Adrenal gland (tissue), 9 donors: ENCODE measurements at regions not wholly inside any gene's neighbourhood (a gene's known extent, or its start where the extent isn't known, plus 50 kb on each side); places are given as distances from the start of the nearest gene placed in this dataset.

Experiments used
- DNase-seq, 7 donors: peaks; one replicate each; pipeline ENCODE4 v3.0.0-alpha.2; 2019 to 2020
- H3K27ac ChIP-seq, 5 donors: fragments of 200-600 bp; sonication (generic) in 4 of 5; 1 replicate in 3 of 5; 2 replicates in 2 of 5; pipeline versions ENCODE4 v1.5.1 to v1.8.0; 2016 to 2020; ENCODE audit warnings: mild to moderate bottlenecking in 1 of 5
- H3K27me3 ChIP-seq: fragments of 200-600 bp; 2 replicates; pipeline ENCODE4 v1.8.0; 2021
- H3K36me3 ChIP-seq, 2 donors: fragments of 200-600 bp; replicated peaks in 1 of 2; 1 replicate in 1 of 2; 2 replicates in 1 of 2; pipeline versions ENCODE4 v1.5.1 to v1.8.0; 2018 to 2022
- H3K4me1 ChIP-seq, 2 donors: fragments of 200-600 bp; replicated peaks in 1 of 2; 1 replicate in 1 of 2; 2 replicates in 1 of 2; pipeline versions ENCODE4 v1.5.1 to v1.8.0; 2018 to 2021
- H3K4me3 ChIP-seq, 4 donors: fragments of 200-600 bp; sonication (generic) in 3 of 4; one replicate each; pipeline ENCODE4 v1.5.1; 2016 to 2018
- H3K9me3 ChIP-seq, 3 donors: fragments of 200-600 bp; sonication (generic) in 1 of 3; replicated peaks in 1 of 3; 1 replicate in 2 of 3; 2 replicates in 1 of 3; pipeline versions ENCODE4 v1.5.1 to v1.8.0; 2016 to 2021
- POLR2A ChIP-seq, 2 donors: fragments of 450-650 bp; IDR thresholded peaks; one replicate each; pipeline ENCODE4 v1.6.1; 2017; ENCODE audit warnings: antibody characterized with exemption in 2 of 2, mild to moderate bottlenecking in 2 of 2, moderate library complexity in 1 of 2
- WGBS, 4 donors: extraction: QIAGEN DNeasy Blood & Tissue Kit in 2 of 4; methylation state at CpG; one replicate each; pipeline versions ENCODE4 v1.1.5 to v1.1.7; 2013 to 2017; 5-methylcytosine and 5-hydroxymethylcytosine counted together
- intact Hi-C, 2 donors: fragments of 100-400 bp; cut with DNase I; formaldehyde crosslinking; loops; one replicate each; pipeline versions ENCODE4 v1.14.1 to v1.15.0; 2022 to 2023
- TF ChIP-seq, protein P1 (sequence below), 6 experiments: fragments of 450-650 bp in 4 of 6; fragments of 200-600 bp in 2 of 6; sonication (generic) in 1 of 6; IDR thresholded peaks; 1 replicate in 5 of 6; 2 replicates in 1 of 6; pipeline versions ENCODE4 v1.5.1 to v1.8.0; 2016 to 2021; ENCODE audit warnings: antibody characterized with exemption in 6 of 6, mild to moderate bottlenecking in 2 of 6, moderate library complexity in 1 of 6
- donor health status: healthy with polysubstance abuse.
- donor health status: Bipolar disorder and iron deficiency.
- donor health status: DM: yes; HTN: yes; CAD: no.
- donor health status: DM: no; HTN: no; CAD: no.
- donor health status: DM: no; HTN: no; CAD: no.

DNA sequence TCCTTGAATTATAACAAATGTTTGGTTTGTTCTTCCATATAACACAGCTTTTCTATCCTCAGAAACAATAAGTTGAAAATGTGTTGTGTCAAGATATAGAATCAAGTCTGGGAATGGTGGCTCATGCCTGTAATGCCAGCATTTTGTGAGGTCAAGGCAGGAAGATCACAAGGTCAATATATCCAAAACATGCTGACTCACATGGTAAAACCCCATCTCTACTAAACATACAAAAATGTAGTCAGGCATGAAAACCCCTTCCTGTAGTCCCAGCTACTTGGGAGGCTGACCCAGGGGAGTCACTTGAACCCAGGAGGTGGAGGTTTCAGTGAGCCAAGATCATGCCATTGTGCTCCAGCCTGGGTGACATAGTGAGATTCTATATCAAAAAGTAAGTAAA is 934.2 kb upstream of the AMELY start:
- Histone ChIP-seq H3K4me3 (no peak overlapping the region), H3K4me1 (no peaks in the 10 kb centered on the region), H3K27ac (no peak overlapping the region), H3K27me3 (no peaks in the 10 kb centered on the region), H3K36me3 (no peaks in the 10 kb centered on the region), H3K9me3 (no peaks in the 10 kb centered on the region)
- intact Hi-C loops, result no loop called here
- TF ChIP-seq POLR2A (IDR thresholded peaks at IDR 0.05), result no peak
- TF ChIP-seq, protein P1, sequence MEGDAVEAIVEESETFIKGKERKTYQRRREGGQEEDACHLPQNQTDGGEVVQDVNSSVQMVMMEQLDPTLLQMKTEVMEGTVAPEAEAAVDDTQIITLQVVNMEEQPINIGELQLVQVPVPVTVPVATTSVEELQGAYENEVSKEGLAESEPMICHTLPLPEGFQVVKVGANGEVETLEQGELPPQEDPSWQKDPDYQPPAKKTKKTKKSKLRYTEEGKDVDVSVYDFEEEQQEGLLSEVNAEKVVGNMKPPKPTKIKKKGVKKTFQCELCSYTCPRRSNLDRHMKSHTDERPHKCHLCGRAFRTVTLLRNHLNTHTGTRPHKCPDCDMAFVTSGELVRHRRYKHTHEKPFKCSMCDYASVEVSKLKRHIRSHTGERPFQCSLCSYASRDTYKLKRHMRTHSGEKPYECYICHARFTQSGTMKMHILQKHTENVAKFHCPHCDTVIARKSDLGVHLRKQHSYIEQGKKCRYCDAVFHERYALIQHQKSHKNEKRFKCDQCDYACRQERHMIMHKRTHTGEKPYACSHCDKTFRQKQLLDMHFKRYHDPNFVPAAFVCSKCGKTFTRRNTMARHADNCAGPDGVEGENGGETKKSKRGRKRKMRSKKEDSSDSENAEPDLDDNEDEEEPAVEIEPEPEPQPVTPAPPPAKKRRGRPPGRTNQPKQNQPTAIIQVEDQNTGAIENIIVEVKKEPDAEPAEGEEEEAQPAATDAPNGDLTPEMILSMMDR (IDR thresholded peaks at IDR 0.05), result no peak
- DNase-seq, result no peak

DNA sequence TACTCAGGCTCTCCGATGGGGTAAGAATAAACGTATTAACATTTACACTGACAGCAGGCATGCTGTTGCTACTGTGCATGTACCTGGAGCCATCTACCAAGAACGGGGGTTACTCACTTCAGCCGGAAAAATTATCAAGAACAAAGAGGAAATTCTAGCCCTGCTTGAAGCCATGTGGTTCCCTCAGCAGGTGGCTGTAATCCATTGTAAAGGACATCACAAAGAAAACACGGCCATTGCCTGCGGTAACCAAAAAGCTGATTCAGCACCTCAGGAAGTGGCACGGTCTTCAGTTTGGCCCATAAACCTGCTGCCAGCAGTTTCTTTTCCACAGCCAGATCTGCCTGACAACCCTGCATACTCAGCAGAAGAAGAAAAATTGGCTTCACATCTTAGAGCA is 925.5 kb upstream of the AMELY start:
- TF ChIP-seq, protein P1 (IDR thresholded peaks at IDR 0.05), result no peak
- H3K4me3 ChIP-seq, result no peak overlapping the region
- no peaks in the 10 kb centered on the region for H3K36me3 ChIP-seq
- intact Hi-C loops, result no loop called here
- H3K27me3 ChIP-seq, result no peaks in the 10 kb centered on the region
- DNase-seq, result no peak
- no peaks in the 10 kb centered on the region for H3K4me1 ChIP-seq
- 51 to 62% methylated on average over 6 to 7 of the region's 7 CpGs; no CpG with 5 or more reads in 2 of the 4 donors for WGBS, 4 donors
- H3K9me3 ChIP-seq, result no peaks in the 10 kb centered on the region
- no peak overlapping the region for H3K27ac ChIP-seq

DNA sequence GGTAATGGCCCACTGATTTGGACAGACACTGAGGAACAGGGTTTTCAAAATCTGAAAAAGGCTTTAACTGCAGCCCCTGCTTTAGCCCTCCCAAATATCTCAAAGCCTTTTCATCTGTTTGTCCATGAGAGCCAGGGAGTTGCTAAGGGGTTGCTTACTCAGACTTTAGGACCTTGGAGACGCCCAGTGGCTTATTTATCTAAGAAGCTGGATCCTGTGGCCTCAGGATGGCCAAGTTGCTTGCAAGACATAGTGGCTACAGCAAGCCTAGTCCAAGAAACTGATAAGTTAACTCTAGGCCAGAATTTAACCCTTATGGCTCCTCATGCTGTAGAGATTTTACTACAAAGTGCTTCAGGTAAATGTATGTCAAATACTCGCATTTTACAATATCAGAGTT is 924.8 kb upstream of the AMELY start:
- DNase-seq, result no peak
- no peak overlapping the region for H3K27ac ChIP-seq
- no peak overlapping the region for H3K4me3 ChIP-seq
- intact Hi-C loops, result no loop called here
- no peaks in the 10 kb centered on the region for H3K9me3 ChIP-seq
- no peaks in the 10 kb centered on the region for H3K27me3 ChIP-seq
- no peaks in the 10 kb centered on the region for H3K4me1 ChIP-seq
- 67% methylated on average over 2 of the region's 2 CpGs; no CpG with 5 or more reads in 3 of the 4 donors for WGBS, 4 donors
- TF ChIP-seq, protein P1 (IDR thresholded peaks at IDR 0.05), result no peak
- no peak for TF ChIP-seq POLR2A (IDR thresholded peaks at IDR 0.05)
- no peaks in the 10 kb centered on the region for H3K36me3 ChIP-seq

DNA sequence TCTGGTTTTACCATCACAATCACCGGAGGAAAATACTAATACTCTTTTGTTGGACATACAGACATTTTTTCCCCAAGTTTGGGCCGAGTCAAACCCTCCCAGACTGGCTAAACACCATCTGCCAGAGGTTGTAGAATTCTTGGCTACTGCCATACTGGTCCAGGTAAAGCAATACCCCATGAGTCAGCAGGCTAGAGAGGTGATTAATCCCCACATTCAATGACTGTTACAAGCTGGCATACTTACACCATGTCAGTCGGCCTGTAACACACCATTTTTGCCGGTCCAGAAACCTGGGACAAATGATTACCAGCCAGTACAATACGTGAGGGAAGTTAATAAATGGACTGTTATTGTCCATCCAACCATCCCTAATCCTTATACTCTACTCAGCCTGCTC is 923.9 kb upstream of the AMELY start:
- Histone ChIP-seq H3K36me3 (no peaks in the 10 kb centered on the region), H3K4me1 (no peaks in the 10 kb centered on the region), H3K9me3 (no peaks in the 10 kb centered on the region), H3K4me3 (no peak overlapping the region), H3K27ac (no peak overlapping the region), H3K27me3 (no peaks in the 10 kb centered on the region)
- no peak for TF ChIP-seq POLR2A (IDR thresholded peaks at IDR 0.05)
- TF ChIP-seq, protein P1 (IDR thresholded peaks at IDR 0.05), result no peak
- intact Hi-C loops, result no loop called here
- WGBS, 4 donors, result 51 to 76% methylated on average over 4 to 5 of the region's 5 CpGs; no CpG with 5 or more reads in 2 of the 4 donors
- DNase-seq, result no peak
